ENCODE measurements at regions not wholly inside any gene's neighbourhood (a gene's known extent, or its start where the extent isn't known, plus 50 kb on each side); places are given as distances from the start of the nearest gene placed in this dataset.

- DNase-seq (ENCODE audit: low spot score), result no peak
Measured at GRCh38 chr9:14466828-14467227, 152.9 kb upstream of the NFIB start.

- DNase-seq (ENCODE audit: low spot score), result no peak
Measured at GRCh38 chr9:14466429-14466818, 152.5 kb upstream of the NFIB start.

- DNase-seq (ENCODE audit: low spot score), result no peak
Measured at GRCh38 chr9:14462950-14463349, 149.0 kb upstream of the NFIB start.

- no peak for DNase-seq (ENCODE audit: low spot score)
Measured at GRCh38 chr9:14455243-14455642, 141.3 kb upstream of the NFIB start.

- no peak for DNase-seq (ENCODE audit: low spot score)
Measured at GRCh38 chr9:14453286-14453685, 139.3 kb upstream of the NFIB start.

- no peak for DNase-seq (ENCODE audit: low spot score)
Measured at GRCh38 chr9:14452539-14452938, 138.6 kb upstream of the NFIB start.

GRCh38 chr9:14451949-14452348 is 138.0 kb upstream of the NFIB start:
- no peak for DNase-seq (ENCODE audit: low spot score)

GRCh38 chr9:14447103-14447502 is 133.2 kb upstream of the NFIB start:
- DNase-seq (ENCODE audit: low spot score), result no peak

- DNase-seq (ENCODE audit: low spot score), result no peak
Measured at GRCh38 chr9:14445946-14446345, 132.0 kb upstream of the NFIB start.

GRCh38 chr9:14442956-14443355 is 129.0 kb upstream of the NFIB start:
- DNase-seq (ENCODE audit: low spot score), result no peak

- no peak for DNase-seq (ENCODE audit: low spot score)
Measured at GRCh38 chr9:14441976-14442651, 128.2 kb upstream of the NFIB start.

GRCh38 chr9:14441115-14441514 is 127.2 kb upstream of the NFIB start:
- DNase-seq (ENCODE audit: low spot score), result no peak

- no peak for DNase-seq (ENCODE audit: low spot score)
Measured at GRCh38 chr9:14440062-14440461, 126.1 kb upstream of the NFIB start.

- no peak for DNase-seq (ENCODE audit: low spot score)
Measured at GRCh38 chr9:14439555-14439954, 125.6 kb upstream of the NFIB start.

- DNase-seq (ENCODE audit: low spot score), result no peak
Measured at GRCh38 chr9:14438232-14439021, 124.5 kb upstream of the NFIB start.

- DNase-seq (ENCODE audit: low spot score), result no peak
Measured at GRCh38 chr9:14437354-14438231, 123.7 kb upstream of the NFIB start.

GRCh38 chr9:14435871-14436270 is 121.9 kb upstream of the NFIB start:
- DNase-seq (ENCODE audit: low spot score), result no peak

- no peak for DNase-seq (ENCODE audit: low spot score)
Measured at GRCh38 chr9:14434971-14435718, 121.2 kb upstream of the NFIB start.

GRCh38 chr9:14434158-14434504 is 120.2 kb upstream of the NFIB start:
- DNase-seq (ENCODE audit: low spot score), result no peak

- DNase-seq (ENCODE audit: low spot score), result no peak
Measured at GRCh38 chr9:14433351-14434157, 119.6 kb upstream of the NFIB start.

GRCh38 chr9:14432666-14433350 is 118.9 kb upstream of the NFIB start:
- DNase-seq (ENCODE audit: low spot score), result no peak
